NCI-H2107 (cell line): ENCODE measurements at regions not wholly inside any gene's neighbourhood (a gene's known extent, or its start where the extent isn't known, plus 50 kb on each side); places are given as distances from the start of the nearest gene placed in this dataset.

ENCODE experiments used
- DNase-seq: peaks from one replicate; lab custom pipeline; 2025; lab: John Stamatoyannopoulos, UW

DNA sequence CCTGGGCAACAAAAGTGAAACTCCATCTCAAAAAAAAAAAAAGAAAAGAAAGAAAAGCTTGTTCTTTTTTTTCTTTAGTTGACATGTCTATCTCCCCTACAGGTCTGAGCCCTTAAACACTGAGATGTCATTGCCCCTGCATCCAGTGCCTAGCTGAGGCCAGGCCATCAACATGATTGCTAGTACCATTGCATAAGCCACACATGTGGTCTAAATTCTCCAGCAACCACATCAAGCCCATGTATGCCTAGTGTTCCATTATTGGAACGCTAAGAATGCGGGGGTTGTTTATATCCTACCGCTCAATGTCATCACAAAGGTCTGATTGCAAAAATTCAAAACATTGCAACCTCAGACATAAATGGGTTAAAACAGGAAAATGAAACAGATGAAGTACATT lies 62.7 kb downstream of the NPTX2 start:
- DNase-seq, result no peak

DNA sequence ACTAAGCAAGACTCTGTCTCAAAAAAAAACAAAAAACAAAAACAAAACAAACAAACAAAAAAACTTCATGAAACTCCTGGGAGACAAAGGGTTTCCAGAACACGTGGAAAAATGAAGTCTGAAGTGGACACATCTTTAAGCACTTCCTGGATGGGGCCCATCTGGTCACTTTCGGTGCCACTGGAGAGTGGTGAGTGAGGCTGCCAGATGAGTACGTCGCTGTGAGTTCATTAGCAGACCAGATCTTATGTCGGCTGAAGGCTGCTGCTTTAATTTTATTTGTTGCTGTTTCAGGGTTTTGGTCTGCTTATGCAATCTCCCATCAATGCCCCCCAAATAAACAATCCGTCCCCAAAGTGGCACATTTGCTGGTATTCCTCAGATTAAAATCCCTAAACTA lies 64.4 kb downstream of the NPTX2 start:
- no peak for DNase-seq

DNA sequence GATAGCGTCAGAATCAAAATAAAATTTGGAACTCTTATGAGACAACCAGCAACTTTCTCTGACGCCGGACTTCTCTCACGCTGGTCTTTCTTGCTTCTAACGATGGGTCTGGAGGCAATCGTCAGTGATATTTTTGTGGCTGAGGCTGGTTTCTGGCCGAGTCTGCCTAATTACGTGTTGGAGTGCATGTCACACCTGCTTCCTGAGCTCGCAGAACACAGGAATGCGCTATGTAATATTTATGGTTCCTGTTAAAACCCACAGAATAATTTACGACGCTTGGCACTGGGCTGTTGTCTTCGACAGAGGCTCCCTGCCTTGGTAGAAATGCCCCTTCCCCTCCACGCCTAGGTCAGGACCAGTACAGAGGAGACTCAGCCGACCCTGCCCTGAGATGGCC lies 64.9 kb downstream of the NPTX2 start:
- no peak for DNase-seq

DNA sequence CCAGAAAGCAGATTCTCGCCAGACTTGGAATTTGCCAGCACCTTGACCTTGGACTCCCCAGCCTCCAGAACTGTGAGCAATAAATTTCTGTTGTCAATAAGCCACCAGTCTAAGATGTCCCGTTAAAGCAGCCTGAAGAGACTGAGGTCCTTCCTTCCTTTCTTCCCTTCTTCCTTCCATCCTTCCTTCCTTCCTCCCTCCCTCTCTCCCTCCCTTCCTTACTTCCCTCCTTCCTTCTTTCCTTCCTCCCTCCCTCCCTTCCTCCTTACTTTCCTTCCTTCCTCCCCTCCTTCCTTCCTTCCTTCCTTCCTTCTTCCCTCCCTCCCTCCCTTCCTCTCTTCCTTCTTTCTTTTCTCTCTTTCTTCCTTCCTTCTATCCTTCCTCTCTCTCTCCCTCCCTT lies 66.4 kb downstream of the NPTX2 start:
- DNase-seq, result no peak

DNA sequence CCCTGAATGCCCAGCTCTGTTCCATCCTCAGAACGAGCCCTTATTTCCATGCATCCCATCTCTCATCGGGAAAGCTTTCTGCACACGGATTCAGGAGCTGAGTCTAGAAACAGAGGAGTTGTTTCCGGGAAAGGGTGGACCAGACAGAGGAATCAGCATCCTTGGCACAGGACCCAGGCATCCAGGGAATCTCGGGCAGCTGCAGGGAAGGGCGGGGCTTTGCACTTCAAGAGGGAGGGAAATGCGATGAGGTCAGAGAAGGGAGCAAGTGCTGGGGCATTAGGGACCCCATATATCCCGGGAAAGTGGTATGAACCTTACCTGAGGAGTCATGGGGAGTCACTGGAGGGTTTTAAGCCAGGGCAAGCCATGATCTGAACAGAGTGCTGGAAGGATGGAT lies 68.5 kb downstream of the NPTX2 start:
- DNase-seq, result no peak

DNA sequence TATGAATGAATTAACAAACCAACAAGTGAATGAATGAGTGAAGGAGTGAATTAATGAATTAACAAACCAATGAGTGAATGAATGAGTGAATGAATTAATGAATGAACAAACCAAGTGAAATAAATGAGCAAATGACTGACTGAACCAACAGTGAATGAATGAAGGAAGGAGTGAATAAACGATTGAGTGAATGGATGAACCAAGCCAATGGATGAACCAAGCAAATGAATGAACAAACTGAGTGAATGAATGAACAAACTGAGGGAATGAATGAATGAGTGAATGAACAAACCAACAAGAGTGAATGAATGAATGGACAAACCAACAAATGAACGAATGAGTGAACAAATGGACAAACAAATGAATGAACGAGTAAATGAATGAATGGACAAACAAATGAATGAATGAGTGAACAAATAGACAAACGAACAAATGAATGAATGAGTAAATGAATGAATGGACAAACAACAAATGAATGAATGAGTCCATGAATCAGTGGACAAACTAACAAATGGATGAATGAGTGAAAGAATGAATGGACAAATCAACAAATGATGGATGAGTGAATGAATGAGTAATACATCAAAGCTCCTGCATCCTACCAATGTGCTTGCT lies 69.5 kb downstream of the NPTX2 start:
- no peak for DNase-seq

DNA sequence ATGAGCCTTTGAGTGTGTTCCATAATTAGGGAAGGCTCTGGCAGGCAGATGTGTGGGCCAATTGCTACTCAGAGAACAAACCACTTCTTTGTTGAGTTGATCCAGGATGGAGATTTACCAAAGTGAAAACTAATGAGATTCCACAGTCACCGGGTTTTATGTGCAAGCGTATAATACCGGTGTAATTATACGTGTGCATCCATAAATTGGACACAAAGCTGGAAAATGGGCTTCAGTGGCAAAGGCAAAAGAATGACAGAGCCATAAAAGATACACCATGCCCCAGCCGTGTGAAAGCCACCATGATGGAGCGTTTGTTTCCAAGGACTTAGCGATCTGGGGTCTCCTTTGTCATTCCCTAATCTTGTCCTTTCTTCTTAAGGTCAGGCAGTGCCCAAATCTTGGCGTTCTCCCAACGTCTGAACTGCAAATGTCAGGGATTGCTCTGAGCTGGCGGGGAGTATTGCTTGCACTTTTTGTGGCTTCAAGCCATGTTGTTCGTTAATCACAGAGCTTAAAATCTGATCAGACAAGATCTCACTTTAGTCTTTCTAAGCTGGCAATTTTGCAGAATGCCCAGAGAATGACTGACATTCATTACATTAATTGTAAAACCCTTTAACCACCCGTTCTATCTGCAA lies 70.1 kb downstream of the NPTX2 start:
- no peak for DNase-seq

DNA sequence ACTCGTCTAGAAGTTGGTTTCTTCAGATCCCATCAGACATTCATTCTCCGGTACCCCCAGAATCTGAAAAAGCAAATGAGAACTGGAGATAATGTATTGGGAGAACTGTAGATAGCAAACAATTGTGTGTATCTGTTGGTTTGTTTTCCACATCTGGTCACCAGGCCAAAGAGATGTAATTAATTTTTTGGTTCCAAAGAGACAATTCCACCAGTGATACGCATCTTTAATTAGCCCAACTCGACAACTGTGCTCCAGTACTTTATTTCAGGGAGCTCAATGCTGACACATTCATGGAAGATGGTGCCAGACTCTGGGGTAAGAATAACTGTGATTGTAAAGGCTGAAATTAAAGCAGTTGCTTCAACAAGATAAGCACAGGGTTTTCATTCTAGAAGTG lies 74.5 kb downstream of the NPTX2 start:
- DNase-seq, result no peak

DNA sequence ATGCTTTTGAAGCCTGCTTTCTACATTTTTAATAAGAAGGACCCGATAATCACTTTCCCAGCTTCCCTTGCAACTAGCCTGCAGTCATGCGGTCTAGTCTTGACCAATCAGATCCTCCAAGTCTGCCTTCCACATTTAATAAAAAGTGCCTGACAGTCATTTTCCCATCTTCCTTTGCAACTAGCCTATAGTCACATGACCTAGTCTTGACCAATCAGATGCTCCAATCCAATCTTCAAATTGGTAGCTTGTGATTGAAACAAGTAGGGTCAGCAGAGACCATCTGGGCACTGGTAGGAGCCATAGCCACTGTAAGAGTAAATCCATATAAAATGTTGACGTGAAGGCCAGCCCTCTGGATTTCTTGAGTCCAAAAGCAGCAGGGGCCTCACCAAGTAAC lies 80.0 kb downstream of the NPTX2 start:
- DNase-seq, result no peak

DNA sequence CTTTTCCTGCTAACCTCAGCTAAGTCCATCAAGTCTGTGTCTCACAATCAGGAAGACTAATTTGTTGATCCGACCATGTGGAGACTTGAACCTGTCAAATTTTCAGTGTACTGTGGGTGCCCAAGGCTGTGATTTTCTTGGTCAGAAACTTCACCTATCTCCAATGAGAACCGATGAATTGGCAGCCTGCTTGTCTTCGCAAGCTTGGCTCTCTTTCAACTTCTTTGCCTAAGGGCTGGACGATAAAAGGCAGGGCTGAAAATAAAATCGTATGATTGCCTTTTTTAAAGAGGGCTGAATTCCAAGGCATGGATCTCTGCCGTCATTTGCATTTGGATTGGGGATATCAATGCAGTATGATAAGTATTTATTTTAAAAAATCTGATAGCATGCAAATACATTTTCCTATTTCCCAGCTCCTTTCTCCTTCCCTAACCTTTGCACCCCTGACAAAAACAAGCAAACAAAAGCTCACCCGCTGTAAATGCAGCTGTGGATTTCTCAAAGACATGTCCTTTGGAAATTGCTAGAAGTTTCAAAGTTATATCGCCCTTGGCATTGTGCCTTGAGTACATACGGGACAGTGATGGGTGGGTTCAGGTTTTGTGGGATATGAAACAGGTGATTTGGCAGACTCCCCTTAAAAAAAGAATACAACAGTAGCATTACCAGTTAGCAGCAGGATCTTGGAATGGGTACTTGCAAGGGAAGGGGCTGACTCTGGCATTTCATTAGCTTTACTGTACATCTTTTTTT lies 80.6 kb downstream of the NPTX2 start:
- no peak for DNase-seq

DNA sequence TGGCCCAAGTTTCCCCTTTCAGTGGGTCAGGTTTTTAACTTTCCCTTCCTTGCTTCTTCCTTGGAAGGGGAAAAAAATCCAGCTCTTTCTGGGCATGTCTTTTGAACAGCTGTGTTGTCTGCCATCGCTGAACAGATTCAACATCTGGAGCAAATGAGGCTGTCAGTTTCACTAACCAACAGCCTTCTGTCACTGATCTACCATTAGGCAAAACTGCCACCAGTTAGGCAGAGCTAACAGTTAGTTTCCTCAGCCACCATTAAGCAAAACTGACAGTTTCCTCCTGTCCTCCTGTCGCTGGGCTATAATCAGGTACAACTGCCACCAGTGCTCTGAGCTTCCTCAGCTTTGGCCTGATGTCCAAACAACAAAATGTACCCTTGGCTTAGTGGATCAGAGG lies 81.9 kb downstream of the NPTX2 start:
- no peak for DNase-seq

DNA sequence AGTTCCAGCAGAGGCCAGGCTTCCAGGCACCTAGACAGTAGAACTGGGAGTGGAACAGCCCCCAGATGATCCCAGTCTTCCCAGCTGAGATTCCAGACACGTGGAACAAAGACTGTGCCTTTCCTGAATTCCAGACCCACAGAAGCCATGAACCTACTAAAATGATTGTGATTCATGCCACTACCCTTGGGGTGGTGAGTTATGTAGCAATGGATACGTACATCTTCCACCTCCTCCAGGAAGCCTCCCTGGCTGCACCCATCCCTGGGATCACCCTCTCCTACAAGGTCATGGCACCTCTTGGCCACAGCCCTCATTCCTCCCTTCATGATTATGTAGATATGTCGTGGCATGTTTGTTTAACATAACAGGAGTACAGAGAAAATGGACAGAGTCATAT lies 83.4 kb downstream of the NPTX2 start:
- no peak for DNase-seq

DNA sequence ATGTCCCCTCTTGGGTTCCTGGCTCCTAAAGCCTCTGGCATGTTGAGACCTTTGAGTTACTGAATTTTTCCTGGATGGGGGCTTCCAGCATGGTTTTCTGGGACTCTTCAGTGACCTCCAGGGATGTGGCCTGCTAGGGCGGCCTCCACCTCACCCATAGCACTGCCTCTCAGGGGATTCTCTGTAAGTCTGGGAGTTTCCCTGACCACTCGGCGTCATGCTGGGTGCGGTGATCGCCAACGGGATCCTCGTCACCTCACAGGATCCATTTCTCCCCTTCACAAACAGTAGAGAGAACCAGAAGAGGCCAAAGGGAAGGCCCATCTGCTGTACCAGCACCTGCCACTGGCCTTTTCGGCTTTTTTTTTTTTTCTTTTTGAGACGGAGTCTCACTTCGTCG lies 84.3 kb downstream of the NPTX2 start:
- DNase-seq, result no peak

DNA sequence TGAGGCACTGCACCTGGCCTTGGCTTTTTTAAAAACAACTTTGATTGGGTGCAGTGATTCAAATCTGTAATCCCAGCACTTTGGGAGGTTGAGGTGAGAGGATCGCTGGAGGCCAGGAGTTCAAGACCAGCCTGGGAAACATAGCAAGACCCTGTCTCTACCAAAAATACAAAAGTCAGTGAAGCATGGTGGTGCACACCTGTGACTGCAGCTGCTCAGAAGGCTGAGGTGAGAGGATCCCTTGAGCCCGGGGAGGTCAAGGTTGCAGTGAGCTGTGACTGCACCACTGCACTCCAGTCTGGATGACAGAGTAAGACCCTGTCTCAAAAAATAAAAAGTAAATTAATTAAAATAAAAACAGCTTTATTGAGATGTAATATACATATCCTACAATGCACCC lies 84.9 kb downstream of the NPTX2 start:
- DNase-seq, result no peak

DNA sequence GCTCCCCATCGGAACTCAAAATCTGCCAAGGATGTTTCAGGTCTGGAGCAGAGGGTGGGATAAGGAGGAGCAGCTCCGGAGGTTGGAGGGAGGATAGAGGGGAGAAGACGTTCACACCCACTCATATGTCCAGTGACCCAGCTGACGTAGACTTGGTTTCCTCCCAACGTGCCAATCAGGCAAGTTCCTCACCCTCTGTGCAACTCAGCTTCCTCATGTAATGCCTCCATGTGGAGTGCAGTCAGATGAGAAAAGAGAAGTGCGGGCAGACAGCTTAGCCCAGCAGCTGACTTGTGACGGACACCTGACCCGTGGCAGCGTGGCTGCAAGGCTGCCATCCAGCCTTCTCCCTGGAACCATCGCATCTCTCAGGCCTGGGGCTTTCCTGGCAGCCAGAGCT lies 86.8 kb downstream of the NPTX2 start:
- no peak for DNase-seq

DNA sequence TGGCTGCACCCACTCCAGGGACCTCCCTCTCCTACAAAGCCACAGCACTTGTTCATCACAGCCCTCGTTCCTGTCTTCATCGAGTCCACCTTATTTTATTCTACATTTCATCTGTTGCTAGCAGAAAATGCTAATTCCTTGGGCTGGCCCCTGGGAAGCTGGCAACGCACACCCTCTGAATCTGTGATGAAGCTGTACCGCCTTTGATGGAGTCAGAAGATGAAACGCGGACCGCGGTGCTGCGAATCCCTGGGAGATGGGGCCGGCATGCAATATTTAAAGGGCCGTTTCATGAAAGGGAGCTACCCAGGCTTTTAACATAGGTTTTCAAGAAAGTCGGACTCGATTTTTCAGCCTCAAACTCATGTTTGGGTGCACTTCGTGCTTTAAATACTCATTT lies 88.5 kb downstream of the NPTX2 start:
- DNase-seq, result no peak

DNA sequence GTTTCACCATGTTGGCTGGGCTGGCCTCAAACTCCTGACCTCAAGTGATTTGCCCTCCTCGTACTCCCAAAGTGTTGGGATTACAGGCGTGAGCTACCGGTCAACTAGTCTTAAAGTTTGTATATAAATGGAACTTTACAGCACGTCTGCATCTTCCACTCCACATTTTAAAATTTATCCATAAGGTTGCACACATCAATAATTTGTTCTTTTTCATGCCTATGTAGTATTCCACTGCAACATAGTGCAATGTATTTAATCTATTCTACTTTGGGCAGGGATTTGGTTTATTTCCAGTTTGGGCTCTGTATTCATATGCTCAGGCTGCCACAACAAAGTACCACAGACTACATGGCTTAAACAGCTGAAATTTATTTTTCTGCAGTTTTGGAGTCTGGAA lies 90.0 kb downstream of the NPTX2 start:
- no peak for DNase-seq

DNA sequence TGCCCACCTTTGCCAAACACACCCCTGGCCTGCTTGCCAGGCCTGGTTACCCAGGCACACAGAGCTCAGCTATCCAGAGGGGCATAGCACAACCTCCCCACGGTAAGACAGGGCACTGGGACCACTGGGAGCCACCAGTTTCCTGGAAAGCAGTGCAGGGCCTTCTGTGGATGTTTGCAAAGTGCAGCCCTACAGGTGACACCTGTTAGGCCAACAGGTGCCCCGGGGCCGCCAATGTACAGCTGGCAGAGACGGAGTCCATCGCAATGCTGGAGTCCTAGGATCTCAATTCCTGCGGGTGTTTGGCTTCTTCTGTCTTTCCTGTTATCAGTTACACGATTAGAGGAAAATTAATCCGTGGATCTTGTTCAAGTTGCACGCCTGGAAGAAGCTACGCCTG lies 94.9 kb downstream of the NPTX2 start:
- no peak for DNase-seq

DNA sequence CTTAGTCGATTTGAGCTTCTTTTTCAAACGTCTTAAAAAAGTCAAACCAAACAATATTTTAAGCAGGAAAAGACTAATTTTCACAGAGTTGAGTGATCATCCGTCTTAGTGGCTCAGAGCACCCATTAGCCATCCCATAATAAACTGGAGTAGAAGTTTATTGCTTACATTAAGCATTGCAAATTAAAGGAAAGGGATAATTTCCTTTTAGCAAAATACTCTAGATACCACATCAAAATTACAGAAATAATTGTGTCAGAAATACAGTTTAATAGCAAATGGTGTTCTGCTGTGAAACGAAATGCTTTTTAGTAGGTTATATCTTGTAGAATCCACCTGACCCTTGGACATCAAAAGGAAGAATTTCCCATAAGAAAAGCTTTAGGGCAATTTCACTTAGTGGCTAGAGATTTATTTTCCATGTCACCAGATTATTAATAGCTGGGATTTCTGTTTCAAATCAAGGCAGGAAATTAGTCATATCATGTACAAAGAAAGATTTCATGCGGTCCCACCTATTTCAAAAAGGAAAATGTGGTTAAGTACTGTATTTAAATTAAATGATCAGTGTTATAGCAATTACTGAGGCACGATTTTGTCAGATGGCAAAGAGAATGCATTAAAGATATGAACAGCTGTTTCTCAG lies 96.2 kb downstream of the NPTX2 start:
- DNase-seq, result no peak

DNA sequence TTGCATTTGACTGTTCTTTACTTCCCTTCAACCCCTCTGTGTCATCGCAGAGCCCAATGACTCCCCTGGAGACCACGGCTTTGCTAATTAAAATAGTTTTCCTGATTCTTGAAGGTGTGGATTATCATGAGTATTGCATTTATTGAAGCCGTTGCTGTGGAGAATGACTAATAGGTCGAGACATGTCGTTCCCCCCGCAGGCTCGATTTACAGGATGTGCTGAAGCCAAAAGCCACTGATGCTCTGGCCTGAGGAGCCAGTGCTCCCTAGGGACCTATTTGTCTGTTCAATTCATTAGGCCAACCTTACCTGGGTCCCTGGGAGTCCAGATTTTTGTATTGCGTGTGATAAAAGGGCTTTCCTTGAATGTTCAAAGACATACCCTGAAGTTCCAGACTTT lies 102.3 kb downstream of the NPTX2 start:
- no peak for DNase-seq

DNA sequence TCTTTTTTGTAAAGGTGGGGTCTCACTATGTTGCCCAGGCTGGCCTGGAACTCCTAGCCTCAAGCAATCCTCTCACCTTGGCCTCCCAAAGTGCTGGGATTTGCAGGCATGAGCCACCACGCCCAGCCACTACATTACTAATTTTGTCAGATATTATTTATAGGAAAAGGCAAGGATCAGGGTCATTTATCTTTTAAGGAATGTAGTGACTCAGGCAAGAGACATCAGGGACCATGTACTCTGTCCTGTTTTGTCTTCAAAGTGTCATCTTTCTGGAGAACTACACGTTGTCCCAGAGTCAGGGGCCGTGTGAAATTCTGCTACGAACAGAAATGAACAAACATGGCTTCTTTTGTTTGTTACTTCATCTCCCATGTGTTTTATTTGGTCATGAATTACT lies 105.3 kb downstream of the NPTX2 start:
- no peak for DNase-seq

DNA sequence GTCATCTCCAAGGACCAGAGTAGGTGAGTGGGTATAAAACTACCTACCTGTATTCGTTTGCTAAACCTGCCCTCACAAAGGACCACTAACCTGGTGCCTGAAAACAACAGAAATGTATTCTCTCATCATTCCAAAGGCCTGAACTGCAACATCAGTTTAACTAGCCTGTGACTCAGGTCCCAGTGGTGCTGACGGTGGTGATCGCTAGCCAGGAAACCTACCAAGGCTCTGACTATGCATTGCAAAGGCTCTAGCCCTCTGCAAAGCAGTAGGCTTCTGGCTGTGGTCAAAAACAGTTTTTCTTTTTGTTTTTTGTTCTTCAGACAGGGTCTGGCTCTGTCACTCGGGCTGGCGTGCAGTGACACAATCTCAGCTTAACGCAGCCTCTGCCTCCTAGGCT lies 107.5 kb downstream of the NPTX2 start:
- DNase-seq, result no peak

DNA sequence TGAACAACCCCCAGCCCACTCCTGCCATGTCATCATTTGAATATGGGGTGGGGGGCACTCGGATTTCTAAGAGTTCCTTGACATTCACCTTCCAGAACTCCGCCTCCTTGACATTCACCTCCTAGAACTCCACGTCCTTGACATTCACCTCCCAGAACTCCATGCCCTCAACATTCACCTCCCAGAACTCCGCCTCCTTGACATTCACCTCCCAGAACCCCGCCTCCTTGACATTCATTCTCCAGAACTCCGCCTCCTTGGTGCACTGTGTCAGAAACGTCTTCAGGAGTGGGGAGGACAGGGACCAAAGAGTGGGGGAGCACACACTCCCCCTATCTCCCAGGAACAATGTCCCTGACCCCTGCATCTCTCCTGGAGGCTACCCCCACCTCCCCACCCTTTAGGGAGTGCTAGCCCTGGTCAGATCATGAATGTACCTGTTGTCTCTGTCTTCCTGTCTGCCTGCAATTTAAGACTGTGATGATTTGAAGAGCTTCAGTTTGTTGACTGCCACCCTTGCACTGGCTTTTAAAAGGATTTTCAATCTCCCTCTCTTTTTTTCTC lies 110.1 kb downstream of the NPTX2 start:
- no peak for DNase-seq
